Inflammatory macrophage treated with lipopolysaccharide for 1 hour (primary cell): ENCODE measurements at regions not wholly inside any gene's neighbourhood (a gene's known extent, or its start where the extent isn't known, plus 50 kb on each side); places are given as distances from the start of the nearest gene placed in this dataset.

Experiments
- DNase-seq, 2 donors: peaks; one replicate each; pipeline ENCODE4 v3.0.0-alpha.2; 2020 to 2022

DNA sequence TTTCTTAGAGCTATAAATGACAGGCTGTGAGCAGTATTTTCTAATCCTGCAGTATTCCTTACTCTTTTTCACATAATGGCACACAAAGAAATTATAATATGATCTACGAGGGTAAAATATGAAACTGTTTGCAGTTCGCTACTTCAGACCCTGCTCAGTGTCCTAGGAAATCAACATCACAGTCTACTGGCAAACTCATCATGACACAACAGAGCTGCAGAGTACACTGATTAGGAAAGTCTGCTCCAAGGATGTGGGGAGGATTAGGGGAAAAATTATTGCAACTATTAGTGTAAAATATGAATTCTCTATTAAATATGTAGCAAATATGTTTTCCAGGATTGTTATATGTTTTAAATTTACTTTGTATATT lies 149.2 kb upstream of the REG3G start:
- DNase-seq: no peak

DNA sequence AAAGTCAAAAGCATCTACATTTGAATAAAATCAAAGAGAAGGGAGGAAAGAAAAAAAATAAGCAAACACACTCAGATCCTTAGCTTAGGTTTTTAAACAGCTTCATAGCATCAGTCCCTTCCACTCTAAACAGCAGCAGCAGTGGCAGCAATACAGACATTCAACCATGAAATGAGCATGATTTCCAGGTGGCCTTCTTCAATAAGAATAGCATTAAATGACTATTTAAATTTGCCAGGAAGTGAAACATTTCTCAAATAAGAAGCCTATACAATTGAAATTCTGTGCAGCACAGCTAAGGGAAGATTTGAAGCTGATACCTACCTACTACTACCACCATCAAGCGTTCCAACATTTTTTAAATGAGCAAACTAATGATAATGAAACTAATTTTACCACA lies 138.1 kb upstream of the REG3G start:
- DNase-seq: no peak

DNA sequence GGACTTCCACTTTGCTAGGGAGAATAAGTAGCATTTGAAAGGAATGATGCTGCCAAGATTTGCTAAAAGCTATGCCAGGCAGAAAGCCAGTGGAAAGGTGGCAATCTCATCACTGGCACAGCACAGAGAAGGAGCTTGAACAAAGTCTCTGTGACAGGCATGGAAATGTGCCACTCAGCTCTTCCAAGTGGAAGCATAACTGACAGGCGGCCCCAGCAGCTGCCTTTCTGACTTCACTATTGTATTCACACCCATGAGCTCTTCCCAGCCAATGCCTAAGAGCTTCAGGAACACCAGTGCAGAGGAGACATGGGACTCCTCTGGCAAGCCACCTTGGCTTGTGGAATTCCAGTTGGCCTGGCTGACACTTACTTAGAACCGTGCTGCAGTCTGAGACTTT lies 134.6 kb upstream of the REG3G start:
- DNase-seq: no peak

DNA sequence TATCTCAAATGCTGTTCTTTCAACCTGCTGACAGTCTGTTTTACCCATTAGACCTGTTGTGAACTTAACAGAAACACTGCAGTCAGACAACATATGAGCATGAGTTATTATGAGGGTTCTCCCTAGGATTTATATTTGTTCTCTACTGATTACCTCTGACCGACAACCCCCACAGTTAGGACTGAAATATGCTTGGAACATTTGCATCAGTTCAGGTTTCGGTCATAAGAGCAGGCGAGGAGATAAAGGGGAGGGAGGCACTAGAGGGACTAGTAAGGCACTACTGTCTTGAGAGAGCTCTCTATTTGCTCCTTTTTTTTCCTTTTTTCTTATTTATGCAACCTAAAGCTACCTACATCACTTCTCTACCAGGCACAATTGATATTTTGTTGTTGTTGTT lies 133.2 kb upstream of the REG3G start:
- no peak for DNase-seq

DNA sequence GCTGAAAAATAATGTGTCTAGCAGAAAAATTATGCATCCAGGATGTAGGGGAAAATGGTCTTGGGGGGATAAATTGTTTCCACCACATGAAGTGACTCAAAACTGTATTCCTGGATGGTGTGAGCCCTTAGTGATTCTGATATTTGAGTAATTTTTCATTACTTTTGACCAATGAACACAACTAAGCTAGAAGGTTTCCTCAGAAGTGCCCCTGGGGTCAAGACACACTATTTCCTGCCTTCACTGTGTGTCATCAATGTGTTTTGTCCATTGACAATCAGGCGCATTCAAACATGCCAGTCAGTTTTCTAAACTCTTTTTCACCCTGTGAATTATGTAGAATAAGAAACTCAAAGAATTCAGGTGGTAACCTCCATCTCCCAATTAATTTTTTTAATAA lies 130.5 kb upstream of the REG3G start:
- DNase-seq: no peak

DNA sequence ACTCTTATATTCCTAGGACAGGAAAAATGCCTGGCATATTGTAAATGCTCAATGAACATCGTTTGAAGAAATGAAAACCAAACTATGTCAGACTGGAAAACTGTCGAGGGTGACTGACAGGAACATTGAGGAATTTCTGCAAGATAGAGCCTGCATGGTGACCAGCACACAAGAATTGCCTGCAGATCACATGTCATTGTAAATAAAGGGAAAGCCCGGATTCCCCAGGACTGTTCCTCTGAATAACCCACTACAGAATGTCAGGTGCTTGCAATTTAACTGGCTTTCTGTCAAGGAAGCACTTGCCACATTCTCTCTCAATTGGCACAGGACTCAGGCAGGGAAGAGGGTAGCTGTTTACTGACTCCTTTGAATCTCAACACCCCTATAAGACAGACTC lies 129.0 kb upstream of the REG3G start:
- no peak for DNase-seq

DNA sequence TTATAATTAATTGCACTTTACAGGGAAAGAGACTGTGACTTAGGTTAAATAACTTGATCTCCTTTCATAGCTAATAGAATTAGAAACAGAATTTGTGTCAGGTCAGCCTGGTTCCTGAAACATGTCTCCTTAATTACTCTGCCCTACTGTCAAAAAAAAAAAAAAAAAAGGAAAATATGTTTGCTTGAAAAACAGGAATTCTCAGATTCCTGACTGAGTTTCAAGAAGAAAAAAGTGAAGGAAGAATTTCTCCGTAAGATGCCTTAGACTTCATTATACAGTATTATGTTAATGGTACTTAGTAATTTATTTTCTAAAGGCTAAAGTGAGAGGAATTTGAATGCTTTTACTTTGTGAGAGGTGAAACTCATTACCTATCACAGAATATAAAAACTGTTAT lies 118.4 kb upstream of the REG3G start:
- no peak for DNase-seq

DNA sequence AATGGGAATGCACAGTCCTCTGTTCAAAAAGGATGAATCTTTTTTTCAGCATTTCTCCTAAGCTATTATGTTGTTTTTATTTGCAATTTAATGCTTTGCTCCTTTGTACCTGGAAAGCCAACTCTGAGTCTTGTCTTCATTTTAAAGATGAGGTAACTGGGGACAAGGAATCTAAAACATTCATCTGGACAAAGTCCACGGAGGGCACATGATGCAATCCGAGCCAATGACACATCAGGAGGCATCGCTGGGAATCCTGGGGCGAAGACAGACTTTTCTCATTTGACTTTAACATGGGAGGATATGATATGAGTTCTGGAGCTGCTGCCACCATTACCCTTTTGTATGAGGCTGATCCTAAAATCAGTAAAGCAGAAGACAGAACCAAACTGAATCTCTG lies 116.5 kb upstream of the REG3G start:
- DNase-seq: no peak

DNA sequence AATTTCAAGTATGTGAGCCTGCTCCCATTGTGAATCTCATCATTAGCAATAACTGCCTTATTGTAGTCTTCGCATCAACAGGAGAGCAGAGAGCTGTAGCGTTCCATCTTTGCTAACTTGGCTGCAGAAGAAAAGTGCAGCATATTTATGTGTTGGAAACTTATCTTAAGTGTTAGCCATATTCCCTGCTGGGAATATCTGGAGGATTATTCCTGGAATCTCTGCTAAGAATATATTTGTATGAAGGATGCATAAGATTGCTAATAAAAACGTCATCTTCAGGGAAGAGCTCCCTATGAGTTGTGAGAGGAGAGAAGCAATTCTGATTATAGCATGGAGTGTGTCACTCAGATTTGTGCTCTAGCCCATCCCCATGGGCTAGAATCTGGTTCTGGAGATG lies 115.1 kb upstream of the REG3G start:
- no peak for DNase-seq

DNA sequence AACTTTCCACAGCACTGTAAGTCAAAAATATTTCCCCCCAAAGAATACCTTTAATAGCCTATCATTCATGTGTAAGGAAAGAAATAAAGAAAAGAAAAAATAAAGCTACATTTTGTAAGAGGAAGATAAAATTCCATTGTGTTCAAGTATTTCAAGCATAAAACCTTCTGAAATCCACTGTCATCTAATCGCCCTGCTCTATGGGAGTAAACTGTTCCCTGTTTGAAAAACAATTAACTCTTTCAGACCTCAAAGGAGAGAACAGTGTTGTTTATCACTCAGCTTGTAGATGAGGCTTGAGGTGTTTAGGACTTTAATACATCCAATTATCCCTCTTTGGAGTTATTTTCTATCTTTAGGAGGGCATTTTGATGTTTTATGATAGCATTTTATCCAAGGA lies 112.2 kb upstream of the REG3G start:
- DNase-seq: no peak

DNA sequence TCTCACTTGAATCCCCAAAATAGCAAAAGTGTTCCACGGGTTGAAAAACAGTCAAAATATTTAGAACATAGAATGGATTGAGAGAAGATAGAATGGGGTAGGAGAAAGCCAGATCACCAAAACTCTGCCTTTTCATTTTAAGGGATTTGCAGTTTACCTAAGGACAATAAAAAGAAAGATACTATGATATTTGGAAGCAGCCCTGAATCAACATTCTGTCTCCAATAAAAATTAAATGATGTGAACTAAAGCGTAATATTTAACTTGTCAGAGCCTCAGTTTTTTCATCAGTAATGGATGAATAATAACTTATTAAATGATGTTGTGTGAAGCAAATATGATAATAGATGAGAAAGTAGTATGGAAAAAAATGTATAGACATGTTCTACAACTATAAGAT lies 100.2 kb upstream of the REG3G start:
- DNase-seq: no peak

DNA sequence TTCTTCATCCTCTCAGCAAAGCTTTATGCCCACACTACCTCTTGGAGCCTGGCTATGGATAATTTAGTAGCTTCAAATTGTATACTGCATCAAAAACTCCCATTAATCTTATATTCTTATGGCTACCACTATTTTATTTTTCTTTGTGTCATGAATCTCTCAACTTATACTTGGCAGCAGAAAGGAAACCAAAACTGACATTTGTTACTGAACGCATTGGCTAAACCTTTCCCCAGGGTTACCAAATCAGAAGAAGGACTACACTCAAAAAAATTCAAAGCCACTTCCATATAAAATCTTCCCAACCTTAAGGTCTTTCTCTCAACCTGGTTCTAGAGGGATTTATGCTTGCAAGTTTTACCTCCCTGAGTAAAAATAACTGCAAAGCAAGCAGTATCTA lies 97.0 kb upstream of the REG3G start:
- no peak for DNase-seq

DNA sequence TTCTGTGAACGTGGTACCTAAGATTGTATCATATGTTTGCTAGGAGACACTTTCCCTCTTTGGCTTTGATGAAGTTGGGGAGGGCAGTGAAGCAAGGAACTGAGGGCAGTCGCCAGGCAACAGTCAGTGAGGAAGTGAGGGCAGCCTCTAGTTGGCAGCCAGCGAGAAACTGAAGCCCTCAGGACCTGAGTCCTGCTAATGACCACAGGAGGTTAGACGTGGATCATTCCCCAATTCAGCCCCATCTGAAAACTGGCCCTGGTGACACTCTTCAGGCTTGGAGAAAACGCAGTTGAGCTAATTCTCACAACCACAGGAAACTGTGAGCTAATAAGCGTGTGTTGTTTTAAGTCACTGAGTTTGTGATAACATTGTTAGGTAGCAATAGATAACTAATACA lies 84.5 kb upstream of the REG3G start:
- no peak for DNase-seq

DNA sequence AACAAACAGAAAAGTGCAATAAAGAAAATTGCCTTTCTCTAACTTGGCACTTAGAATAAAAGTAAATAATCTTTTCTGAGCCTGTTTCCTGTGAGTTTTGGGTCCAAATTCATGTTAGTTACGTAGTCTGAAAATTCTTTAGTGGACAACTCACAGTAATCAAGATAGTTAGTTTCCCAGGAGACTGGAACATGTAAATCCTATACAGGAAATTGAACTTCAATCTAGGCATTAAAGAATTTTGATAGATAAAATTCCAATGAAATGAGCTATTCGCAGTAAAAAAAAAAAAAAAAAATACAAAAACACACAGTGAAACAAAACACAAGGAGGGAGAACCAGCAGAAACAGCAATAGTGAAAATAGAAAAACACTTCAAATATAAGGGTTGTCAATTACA lies 83.8 kb upstream of the REG3G start:
- DNase-seq: no peak

DNA sequence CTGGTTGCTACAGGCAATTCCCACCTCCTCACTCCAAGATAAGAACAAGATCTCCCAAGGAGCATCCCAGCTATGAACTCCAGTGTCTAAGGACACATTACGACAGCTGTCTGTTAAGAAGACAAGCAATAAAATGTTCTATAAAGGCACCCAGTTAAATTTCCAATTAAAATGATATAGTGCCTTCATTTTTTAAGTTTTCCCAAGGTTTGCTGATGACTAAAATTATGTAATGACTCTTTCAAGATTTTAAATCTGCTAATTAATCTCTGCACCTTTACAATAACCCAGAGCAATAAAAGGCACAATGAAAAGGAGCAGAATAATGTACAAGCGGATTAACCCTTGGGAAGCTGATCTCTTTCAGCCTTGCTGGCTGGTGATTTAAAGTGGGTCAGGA lies 61.6 kb upstream of the REG3G start:
- no peak for DNase-seq

DNA sequence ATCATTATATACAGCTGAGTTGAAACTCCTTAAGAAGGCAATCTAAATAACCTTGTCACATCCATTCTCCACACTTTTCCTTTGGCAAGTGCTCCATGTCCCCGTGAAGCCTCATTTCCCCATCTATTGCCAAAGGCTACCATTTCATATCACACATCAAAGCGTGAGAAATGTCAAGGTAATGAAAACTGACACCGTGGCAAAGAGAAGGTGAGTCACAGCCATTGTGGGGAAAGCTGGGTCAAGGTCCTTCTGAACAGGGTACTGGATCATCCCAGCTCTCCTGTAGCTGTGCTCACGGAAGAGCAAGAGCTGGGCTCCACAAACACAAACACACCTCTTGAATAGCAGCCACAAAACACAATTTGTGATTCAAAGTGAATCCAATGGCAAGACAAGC lies 58.2 kb upstream of the REG3G start:
- no peak for DNase-seq

DNA sequence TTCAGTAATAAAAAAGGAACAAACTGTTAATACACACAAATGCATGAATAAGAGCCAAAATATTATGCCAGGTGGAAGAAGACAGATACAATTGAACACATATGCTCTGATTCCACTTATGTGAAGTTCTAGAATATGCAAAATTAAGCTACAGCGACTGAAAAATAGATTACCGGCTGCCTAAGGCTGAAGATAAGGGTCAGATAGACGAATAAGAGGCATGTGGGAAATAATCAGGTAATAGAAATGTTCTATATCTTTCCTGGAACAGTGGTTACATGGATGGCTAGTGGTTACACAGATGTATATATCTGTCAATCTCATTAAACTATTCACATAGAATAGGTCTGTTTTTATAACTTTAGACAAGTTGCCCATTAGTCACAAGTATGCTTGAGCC lies 51.9 kb upstream of the REG3G start:
- no peak for DNase-seq
